BJ (cell line): ENCODE measurements at regions not wholly inside any gene's neighbourhood (a gene's known extent, or its start where the extent isn't known, plus 50 kb on each side); places are given as distances from the start of the nearest gene placed in this dataset.
"Not testable (repeated sequence)": the region's sequence is repeated elsewhere in the genome, so short reads cannot be mapped to it uniquely, and the experiment has no call there.

Experiments
- CTCF ChIA-PET: fragments of 350-600 bp; formaldehyde crosslinking; extraction: SDS; loops from one replicate; lab custom pipeline; 2021; ENCODE audit warnings: antibody characterized with exemption, inconsistent platforms; lab: Yijun Ruan, JAX
- POLR2A ChIA-PET: fragments of 300-600 bp; sonication (Branson Sonifier 250); formaldehyde crosslinking; extraction: SDS; loops from one replicate; lab custom pipeline; 2021; ENCODE audit warnings: antibody characterized with exemption; lab: Charles Lee
- DNase-seq: peaks from one replicate; pipeline ENCODE4 v3.0.0-alpha.2; 2011; ENCODE audit warnings: low read depth
- H3K27me3 ChIP-seq: 2 replicates; pipeline ENCODE4 v1.6.0; 2011; ENCODE audit warnings: low read length; ENCODE audit not compliant: control insufficient read depth, insufficient read depth
- H3K36me3 ChIP-seq: 2 replicates; pipeline ENCODE4 v1.5.1; 2011; ENCODE audit warnings: low read length; ENCODE audit not compliant: control insufficient read depth, insufficient read depth
- H3K4me3 ChIP-seq: 2 replicates; pipeline ENCODE4 v1.5.1; 2011; ENCODE audit warnings: low read depth, mild to moderate bottlenecking, control low read depth, low read length
- CTCF ChIP-seq: IDR thresholded peaks from 2 replicates; pipeline ENCODE4 v1.5.1; 2011; ENCODE audit warnings: low read depth, mild to moderate bottlenecking, control low read depth, inconsistent platforms, low read length, moderate library complexity; ENCODE audit not compliant: insufficient read depth

DNA sequence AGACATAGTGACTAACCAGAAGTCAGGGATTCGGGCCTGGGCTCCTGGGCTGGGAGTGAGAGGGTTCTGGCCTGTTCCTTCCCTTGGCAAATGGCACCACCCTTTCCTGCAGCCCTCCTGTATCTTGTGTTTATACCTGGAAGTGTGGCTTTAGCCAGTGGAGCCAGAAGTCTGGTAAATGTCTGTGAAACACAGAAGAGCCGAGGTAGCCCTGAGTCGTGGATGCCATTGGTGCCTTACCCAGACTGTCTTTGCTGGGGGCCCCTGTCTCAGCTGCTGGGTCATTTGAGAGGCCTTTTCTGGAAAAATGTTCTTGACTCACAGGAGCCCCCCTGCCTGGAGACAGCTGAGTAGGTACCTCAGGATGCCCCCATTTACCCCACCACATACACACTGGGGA, 95.7 kb upstream of the BASP1 start:
- CTCF ChIA-PET = no interaction called here
- TF ChIP-seq CTCF = no peak
- POLR2A ChIA-PET = no interaction called here
- H3K36me3 ChIP-seq = no peaks in the 10 kb centered on the region
- no peaks in the 10 kb centered on the region for H3K27me3 ChIP-seq
- DNase-seq = no peak
- H3K4me3 ChIP-seq = no peak overlapping the region

GRCh38 chr5:17123010-17123409, 94.4 kb upstream of the BASP1 start:
- Histone ChIP-seq H3K27me3 (no peaks in the 10 kb centered on the region), H3K4me3 (no peak overlapping the region), H3K36me3 (no peaks in the 10 kb centered on the region)
- no peak for TF ChIP-seq CTCF
- POLR2A ChIA-PET = no interaction called here
- DNase-seq = no peak
- CTCF ChIA-PET = interaction anchor here (0.8 kb wide), 1 partner anchor 189 kb away, joined by 3 read pairs; no protein-coding TSS in a partner anchor

DNA sequence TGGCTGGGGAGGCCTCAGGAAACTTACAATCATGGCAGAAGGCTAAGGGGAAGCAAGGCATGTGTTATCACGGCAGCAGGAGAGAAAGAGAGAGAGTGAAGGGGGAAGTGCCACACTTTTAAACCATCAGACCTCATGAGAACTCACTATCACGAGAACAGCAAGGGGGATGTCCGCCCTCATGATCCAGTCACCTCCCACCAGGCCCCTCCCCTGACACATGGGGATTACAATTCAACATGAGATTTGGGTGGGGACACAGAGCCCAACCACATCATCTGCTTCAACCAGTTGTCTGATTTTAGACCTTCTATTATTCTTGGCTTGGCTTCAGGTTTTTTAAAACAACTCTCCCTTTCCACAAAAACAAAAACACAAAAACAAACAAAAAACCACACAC, 93.7 kb upstream of the BASP1 start:
- H3K4me3 ChIP-seq, POLR2A ChIA-PET, DNase-seq, H3K27me3 ChIP-seq, CTCF ChIA-PET, H3K36me3 ChIP-seq: not testable (repeated sequence)

- no peaks in the 10 kb centered on the region for H3K27me3 ChIP-seq
- no peak for TF ChIP-seq CTCF
- H3K36me3 ChIP-seq = no peaks in the 10 kb centered on the region
- peak; percentile 82 for DNase-seq
- no peak overlapping the region for H3K4me3 ChIP-seq
- ChIA-PET CTCF (interaction anchor here (0.6 to 1.6 kb wide), 4 partner anchors 42 to 1558 kb away, joined by 3 to 4 read pairs (median 3); no protein-coding TSS in a partner anchor), POLR2A (no interaction called here)
These were observed 89.6 kb upstream of the BASP1 start for GRCh38 chr5:17127743-17128231.

DNA sequence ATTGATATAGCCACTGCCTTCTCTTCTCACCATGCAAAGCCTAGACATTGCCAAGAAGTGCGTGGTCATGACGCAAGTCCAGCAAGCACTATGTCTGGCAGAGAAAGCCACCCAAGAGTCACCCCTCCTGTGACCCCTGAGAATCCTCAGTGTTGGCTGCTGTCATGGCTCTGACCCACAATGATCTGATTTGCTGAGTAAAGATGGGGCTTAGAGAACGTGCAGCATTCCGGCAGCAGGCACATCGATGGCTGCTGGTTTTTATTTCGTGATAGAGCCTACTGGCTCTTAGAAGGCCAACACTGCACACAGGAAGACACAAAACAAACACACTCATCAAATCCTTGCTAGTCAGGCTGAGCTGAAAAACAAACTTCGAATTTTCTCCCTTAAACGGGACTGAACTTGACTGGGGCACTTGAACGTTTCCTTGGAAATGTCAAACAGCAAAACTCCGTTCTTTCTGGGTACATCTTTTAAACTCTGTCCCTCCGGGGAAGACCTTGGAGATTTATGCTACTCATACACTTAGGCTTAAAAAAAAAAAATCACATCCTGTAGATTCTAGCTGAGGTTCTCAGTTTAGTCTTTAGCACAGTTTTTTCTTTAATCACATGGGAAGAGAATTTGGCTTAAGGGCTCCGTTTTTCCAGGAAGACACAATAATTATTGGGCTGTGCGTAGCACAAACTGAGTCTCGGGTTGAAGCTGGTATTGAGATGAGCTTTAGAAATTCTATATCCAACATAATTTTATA, 88.2 kb upstream of the BASP1 start:
- H3K27me3 ChIP-seq = no peaks in the 10 kb centered on the region
- no peak overlapping the region for H3K4me3 ChIP-seq
- CTCF ChIA-PET = interaction anchor here (0.6 to 7.1 kb wide), 7 partner anchors 14 to 307 kb away, joined by 3 to 71 read pairs (median 3); no protein-coding TSS in a partner anchor
- no peaks in the 10 kb centered on the region for H3K36me3 ChIP-seq
- DNase-seq = no peak
- TF ChIP-seq CTCF = no peak
- POLR2A ChIA-PET = interaction anchor here (0.6 kb wide), 1 partner anchor 146 kb away, joined by 3 read pairs; no protein-coding TSS in a partner anchor

- not testable (repeated sequence) for H3K36me3 ChIP-seq, H3K4me3 ChIP-seq, H3K27me3 ChIP-seq, DNase-seq
- ChIA-PET CTCF (interaction anchor here (1.6 to 7.1 kb wide), 3 partner anchors 24 to 198 kb away, joined by 4 to 71 read pairs (median 56); no protein-coding TSS in a partner anchor), POLR2A (interaction anchor here (0.6 kb wide), 1 partner anchor 147 kb away, joined by 3 read pairs; no protein-coding TSS in a partner anchor)
These were observed 87.1 kb upstream of the BASP1 start for GRCh38 chr5:17130302-17130701.
